Left renal cortex interstitium (tissue), 4 donors: ENCODE measurements at regions not wholly inside any gene's neighbourhood (a gene's known extent, or its start where the extent isn't known, plus 50 kb on each side); places are given as distances from the start of the nearest gene placed in this dataset.
"Not testable (repeated sequence)": the region's sequence is repeated elsewhere in the genome, so short reads cannot be mapped to it uniquely, and the experiment has no call there.

Source experiments
- DNase-seq, 4 donors: peaks; one replicate each; pipeline ENCODE4 v3.0.0-alpha.2; 2013; ENCODE audit warnings: low read depth in 4 of 4, low spot score in 2 of 4, missing footprints in 1 of 4

GRCh38 chr6:164104432-164104831 is 689.9 kb downstream of the QKI start:
- DNase-seq: no peak

GRCh38 chr6:164102693-164103092 is 688.2 kb downstream of the QKI start:
- no peak for DNase-seq

- DNase-seq: no peak
Observed at GRCh38 chr6:164101859-164102258, 687.3 kb downstream of the QKI start.

DNA sequence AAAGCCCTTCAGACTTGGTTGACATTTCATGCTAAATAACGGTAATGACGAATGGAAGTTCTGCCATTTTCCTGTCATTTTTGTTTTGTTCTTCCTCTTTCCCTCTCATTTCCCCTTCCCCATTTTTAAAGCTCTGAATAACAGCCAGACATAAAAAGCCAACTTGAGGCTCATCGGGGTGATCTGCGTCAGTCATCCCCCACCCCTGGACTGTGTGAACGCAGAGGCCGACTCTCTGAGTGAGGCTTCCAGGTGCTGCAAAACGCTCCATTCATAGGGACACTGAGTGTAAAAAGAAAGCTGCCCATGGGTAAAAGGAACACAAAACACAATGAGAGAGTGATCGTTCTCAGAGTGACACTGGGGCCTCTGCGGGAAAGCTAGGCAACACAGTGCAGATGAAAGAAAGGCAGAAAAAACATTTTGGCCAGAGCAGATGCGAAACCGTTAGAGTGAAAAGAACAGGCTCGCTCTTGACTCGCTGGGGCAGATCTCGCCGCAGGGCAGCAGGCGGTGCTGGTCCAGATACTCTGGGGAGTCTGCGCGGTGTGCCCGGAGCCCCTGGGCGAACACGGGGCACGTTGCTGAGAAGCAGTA is 684.8 kb downstream of the QKI start:
- no peak for DNase-seq

- DNase-seq: no peak
Observed at GRCh38 chr6:164098857-164099267, 684.3 kb downstream of the QKI start.

DNA sequence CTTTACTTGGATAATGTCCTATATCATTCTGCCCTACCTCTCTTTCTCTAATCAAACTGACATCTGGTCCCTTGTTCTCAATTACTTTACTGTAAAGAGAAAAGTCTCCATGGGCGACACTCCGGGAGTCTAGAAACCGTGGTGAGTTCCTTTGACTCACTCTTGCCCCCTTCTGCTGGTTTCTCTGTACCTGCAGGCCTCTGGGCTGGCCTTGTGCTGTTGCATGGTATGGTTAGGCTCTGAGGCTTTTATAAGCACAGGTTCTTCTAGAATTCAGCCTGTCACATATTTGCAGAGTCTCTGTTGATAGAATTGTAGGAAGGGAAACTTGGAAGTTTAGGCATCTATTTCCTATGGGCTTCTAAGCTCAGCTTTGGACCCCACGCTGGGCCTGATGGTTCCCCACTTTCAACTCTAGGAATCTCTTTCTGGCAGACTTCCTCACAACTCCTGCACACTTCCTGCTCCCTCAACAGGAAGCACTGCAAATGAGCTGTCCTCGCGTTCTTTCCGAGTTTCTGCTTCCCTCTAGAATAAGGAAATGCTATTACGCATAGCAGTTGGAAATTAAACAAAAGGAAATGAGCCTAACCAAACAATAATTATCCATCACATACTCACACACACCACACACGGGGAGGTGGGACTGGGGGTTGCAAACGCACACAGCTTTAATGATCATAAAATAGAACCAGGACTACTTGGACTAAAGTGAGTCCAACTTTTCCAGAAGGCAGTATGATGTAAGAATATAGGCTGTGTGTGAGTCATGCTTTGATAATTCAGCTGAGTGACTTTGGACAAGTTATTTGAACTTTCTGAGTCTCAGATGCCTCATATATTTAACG is 683.3 kb downstream of the QKI start:
- no peak for DNase-seq

- no peak for DNase-seq
Observed at GRCh38 chr6:164097056-164097455, 682.5 kb downstream of the QKI start.

DNA sequence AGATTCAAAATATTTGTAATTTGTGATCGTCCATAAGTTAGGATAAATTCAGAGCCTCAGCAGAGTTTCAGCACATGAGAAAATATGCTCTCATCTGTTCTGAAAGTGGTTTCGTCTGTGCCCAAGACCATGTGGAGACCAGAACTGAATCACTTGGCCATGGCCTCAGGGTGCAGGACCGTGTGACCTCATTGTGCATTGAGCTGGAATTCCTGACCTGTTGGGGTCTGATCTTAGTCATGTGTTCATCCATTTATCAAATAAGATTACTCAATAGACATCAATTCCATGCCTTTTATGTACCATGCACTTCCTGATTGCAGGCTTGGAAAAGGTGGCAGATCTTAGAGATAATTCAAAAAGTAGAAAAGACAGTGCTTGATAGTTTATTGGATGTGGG is 680.5 kb downstream of the QKI start:
- DNase-seq: no peak

DNA sequence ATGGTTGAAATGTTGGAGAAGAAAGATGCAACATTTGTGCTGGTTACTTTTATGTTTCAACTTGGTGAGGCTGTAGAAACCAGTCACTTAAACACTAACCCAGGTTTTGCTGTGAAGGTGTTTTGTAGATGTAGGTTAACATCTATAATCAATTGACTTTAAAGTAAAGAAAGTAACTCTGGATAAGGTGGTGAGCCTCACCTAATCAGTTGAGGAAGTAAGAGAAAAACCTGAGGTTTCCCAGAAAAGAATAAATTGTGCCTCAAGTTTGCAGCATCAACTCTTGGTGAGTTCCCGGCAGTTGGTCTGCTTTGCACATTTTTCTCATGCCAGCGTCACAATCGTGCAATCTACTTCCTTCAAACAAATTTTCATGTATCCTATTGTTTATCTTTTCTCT is 673.4 kb downstream of the QKI start:
- DNase-seq: no peak

GRCh38 chr6:164087211-164087610 is 672.7 kb downstream of the QKI start:
- no peak for DNase-seq

GRCh38 chr6:164086076-164086887 is 671.8 kb downstream of the QKI start:
- no peak for DNase-seq

GRCh38 chr6:164085091-164086075 is 670.9 kb downstream of the QKI start:
- no peak for DNase-seq

GRCh38 chr6:164079275-164079600 is 664.7 kb downstream of the QKI start:
- no peak for DNase-seq

GRCh38 chr6:164078532-164079274 is 664.2 kb downstream of the QKI start:
- DNase-seq: no peak

- DNase-seq: not testable (repeated sequence)
Observed at GRCh38 chr6:164076818-164077532, 662.5 kb downstream of the QKI start.

DNA sequence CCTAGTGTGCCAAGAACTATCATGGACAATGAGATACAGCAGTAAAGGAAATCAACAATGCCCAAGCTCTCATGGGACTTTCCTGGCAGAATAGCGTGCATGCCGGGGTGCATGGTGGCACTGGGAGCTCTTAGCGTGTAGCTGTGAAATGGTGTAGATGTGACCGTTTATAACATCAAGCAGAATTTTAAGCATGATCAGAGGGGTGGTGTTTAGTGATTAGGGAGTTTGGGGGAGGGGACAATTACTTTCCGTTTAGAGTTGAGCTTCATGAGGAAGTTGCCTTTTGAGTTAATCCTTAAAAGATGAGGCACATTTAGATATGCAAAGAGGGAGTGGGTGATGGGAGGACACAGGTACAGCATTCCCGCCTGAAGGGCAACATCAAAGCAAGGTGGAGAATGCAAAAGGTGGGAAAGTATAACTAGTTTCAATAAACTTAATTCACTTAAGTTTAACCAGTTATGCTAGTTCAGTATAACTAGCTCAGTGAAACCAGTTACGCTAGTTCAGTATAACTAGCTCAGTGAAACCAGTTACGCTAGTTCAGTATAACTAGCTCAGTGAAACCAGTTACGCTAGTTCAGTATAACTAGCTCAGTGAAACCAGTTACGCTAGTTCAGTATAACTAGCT is 661.6 kb downstream of the QKI start:
- no peak for DNase-seq

DNA sequence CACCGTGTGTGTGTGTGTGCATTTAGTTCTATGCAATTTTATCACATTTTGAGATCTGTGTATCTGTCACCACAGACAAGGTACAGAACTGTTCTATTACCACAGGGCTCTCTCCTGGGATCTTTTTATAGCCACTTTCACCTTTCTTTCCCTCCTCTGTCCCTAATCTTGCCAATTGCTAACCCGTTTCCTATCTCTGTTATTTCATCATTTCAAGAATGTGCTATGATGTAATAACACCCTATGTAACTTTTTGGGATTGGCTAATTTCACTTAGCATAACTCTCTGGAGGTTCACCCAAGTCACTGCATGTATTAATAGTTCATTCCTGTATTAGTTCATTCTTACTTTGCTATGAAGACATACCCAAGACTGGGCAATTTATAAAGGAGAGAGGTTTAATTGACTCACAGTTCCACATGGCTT is 657.7 kb downstream of the QKI start:
- no peak for DNase-seq

- no peak for DNase-seq
Observed at GRCh38 chr6:164069350-164069990, 655.0 kb downstream of the QKI start.
